ENCODE measurements at regions not wholly inside any gene's neighbourhood (a gene's known extent, or its start where the extent isn't known, plus 50 kb on each side); places are given as distances from the start of the nearest gene placed in this dataset.

GRCh38 chr2:39937621-39938020 is 158.6 kb upstream of the THUMPD2 start:
- CTCF ChIA-PET = no interaction called here
- POLR2A ChIA-PET = no interaction called here
- TF ChIP-seq L3MBTL2 (conservative IDR thresholded peaks at IDR 0.05) = no peak
- no peak for TF ChIP-seq LEF1 (IDR thresholded peaks at IDR 0.05; ENCODE audit: borderline replicate concordance)
- TF ChIP-seq ELF4 (IDR thresholded peaks at IDR 0.05) = no peak
- no peak for TF ChIP-seq SUZ12 (IDR thresholded peaks at IDR 0.05)
- no peak for TF ChIP-seq CTBP1 (IDR thresholded peaks at IDR 0.05; ENCODE audit: borderline replicate concordance)
- no peak for TF ChIP-seq FOXM1 (IDR thresholded peaks at IDR 0.05; ENCODE audit: borderline replicate concordance)
- TF ChIP-seq HDGF (IDR thresholded peaks at IDR 0.05; ENCODE audit: borderline replicate concordance) = no peak
- no peak for TF ChIP-seq FOXA1 (IDR thresholded peaks at IDR 0.05)
- no peak for TF ChIP-seq BHLHE40 (IDR thresholded peaks at IDR 0.05; ENCODE audit: borderline replicate concordance)
- no peak for TF ChIP-seq NFRKB (IDR thresholded peaks at IDR 0.05)
- no peak for DNase-seq (ENCODE audit: extremely low spot score)

GRCh38 chr2:39934851-39935250 is 155.8 kb upstream of the THUMPD2 start:
- ChIA-PET CTCF (no interaction called here), POLR2A (no interaction called here)
- TF ChIP-seq CTBP1 (IDR thresholded peaks at IDR 0.05; ENCODE audit: borderline replicate concordance) (no peak), FOXA1 (IDR thresholded peaks at IDR 0.05) (no peak), BHLHE40 (IDR thresholded peaks at IDR 0.05; ENCODE audit: borderline replicate concordance) (no peak), ELF4 (IDR thresholded peaks at IDR 0.05) (no peak), FOXK2 (IDR thresholded peaks at IDR 0.05) (no peak), SUZ12 (IDR thresholded peaks at IDR 0.05) (no peak), FOXM1 (IDR thresholded peaks at IDR 0.05; ENCODE audit: borderline replicate concordance) (no peak), NFRKB (IDR thresholded peaks at IDR 0.05) (no peak), LEF1 (IDR thresholded peaks at IDR 0.05; ENCODE audit: borderline replicate concordance) (no peak), ARNT (IDR thresholded peaks at IDR 0.05) (no peak), ZNF384 (IDR thresholded peaks at IDR 0.05) (no peak), HDGF (IDR thresholded peaks at IDR 0.05; ENCODE audit: borderline replicate concordance) (no peak), TARDBP (IDR thresholded peaks at IDR 0.05) (no peak), SP1 (IDR thresholded peaks at IDR 0.05) (no peak), L3MBTL2 (conservative IDR thresholded peaks at IDR 0.05) (no peak)
- TF ChIP-seq, protein P1, sequence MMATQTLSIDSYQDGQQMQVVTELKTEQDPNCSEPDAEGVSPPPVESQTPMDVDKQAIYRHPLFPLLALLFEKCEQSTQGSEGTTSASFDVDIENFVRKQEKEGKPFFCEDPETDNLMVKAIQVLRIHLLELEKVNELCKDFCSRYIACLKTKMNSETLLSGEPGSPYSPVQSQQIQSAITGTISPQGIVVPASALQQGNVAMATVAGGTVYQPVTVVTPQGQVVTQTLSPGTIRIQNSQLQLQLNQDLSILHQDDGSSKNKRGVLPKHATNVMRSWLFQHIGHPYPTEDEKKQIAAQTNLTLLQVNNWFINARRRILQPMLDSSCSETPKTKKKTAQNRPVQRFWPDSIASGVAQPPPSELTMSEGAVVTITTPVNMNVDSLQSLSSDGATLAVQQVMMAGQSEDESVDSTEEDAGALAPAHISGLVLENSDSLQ (IDR thresholded peaks at IDR 0.05) = no peak
- no peak for DNase-seq (ENCODE audit: extremely low spot score)

DNA sequence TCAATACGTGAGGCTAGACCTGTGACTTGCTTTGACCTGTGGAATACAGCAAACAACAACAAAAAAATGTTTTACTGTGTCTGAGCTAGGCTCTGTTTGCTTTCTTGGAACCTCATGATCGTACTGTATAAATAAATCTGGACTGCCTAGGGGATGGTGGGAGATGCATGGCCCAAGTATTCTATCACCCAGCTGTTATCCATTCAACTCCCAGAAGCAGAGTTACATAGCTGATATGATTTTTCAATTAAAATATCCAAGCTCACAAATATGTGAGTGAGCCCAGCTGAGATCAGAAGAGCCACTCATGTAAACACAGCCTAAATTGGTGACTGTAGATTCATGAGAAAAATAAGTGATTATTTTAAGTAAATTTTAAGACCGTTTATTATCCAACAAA is 154.1 kb upstream of the THUMPD2 start:
- CTCF ChIA-PET = no interaction called here
- POLR2A ChIA-PET = no interaction called here

GRCh38 chr2:39932198-39932597 is 153.1 kb upstream of the THUMPD2 start:
- no peak for DNase-seq (ENCODE audit: extremely low spot score)
- ChIA-PET POLR2A (no interaction called here), CTCF (no interaction called here)
- TF ChIP-seq SUZ12 (IDR thresholded peaks at IDR 0.05) (no peak), LEF1 (IDR thresholded peaks at IDR 0.05; ENCODE audit: borderline replicate concordance) (no peak), HDGF (IDR thresholded peaks at IDR 0.05; ENCODE audit: borderline replicate concordance) (no peak), ELF4 (IDR thresholded peaks at IDR 0.05) (no peak), FOXA1 (IDR thresholded peaks at IDR 0.05) (no peak), BHLHE40 (IDR thresholded peaks at IDR 0.05; ENCODE audit: borderline replicate concordance) (no peak), TARDBP (IDR thresholded peaks at IDR 0.05) (no peak), FOXM1 (IDR thresholded peaks at IDR 0.05; ENCODE audit: borderline replicate concordance) (no peak), ARNT (IDR thresholded peaks at IDR 0.05) (no peak), CTBP1 (IDR thresholded peaks at IDR 0.05; ENCODE audit: borderline replicate concordance) (no peak), L3MBTL2 (conservative IDR thresholded peaks at IDR 0.05) (no peak), NFRKB (IDR thresholded peaks at IDR 0.05) (no peak), ZNF384 (IDR thresholded peaks at IDR 0.05) (no peak), FOXK2 (IDR thresholded peaks at IDR 0.05) (no peak), SP1 (IDR thresholded peaks at IDR 0.05) (no peak)
- TF ChIP-seq, protein P1 (IDR thresholded peaks at IDR 0.05) = no peak

More for the DNA sequence above, 154.1 kb upstream of the THUMPD2 start:
- no peak for DNase-seq (ENCODE audit: extremely low spot score)
- TF ChIP-seq BHLHE40 (IDR thresholded peaks at IDR 0.05; ENCODE audit: borderline replicate concordance) (no peak), SP1 (IDR thresholded peaks at IDR 0.05) (no peak), HDGF (IDR thresholded peaks at IDR 0.05; ENCODE audit: borderline replicate concordance) (no peak), LEF1 (IDR thresholded peaks at IDR 0.05; ENCODE audit: borderline replicate concordance) (no peak), CTBP1 (IDR thresholded peaks at IDR 0.05; ENCODE audit: borderline replicate concordance) (no peak), FOXK2 (IDR thresholded peaks at IDR 0.05) (no peak)

DNA sequence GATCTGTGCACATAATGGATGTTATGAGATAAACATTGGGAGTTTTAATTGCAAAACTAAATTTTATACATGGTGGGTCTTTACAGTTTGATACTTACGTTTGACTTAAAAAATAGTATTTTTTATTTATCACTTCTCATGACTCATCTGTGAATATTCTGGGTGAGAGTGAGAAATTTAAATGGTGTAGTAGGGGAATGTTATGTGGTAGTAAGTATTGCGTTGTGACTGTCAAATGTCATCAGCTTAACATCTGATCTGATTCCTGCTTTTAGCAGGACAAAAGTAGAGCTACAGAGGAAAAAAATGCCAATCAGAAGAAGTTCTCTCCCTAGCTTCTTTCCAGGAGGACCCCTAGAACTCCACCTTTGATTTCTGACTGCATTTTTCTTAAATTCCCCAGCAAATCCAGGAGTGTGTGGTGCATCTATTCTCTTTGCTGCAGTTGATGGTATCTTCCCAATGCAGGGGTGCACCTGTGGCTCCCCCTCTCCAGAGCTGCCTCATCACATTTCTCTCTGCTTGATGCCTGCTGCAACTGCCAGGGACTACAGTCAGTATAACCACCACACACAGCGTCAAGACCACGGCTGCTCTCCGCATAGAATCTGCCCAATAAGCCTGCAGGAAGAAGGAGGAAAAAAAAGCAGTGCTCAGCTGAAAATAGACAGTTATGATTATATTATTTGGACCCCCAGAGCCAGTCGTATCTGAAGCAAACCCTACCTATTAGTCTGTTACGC is 151.3 kb upstream of the THUMPD2 start:
- TF ChIP-seq BHLHE40 (IDR thresholded peaks at IDR 0.05; ENCODE audit: borderline replicate concordance) = no peak
- TF ChIP-seq L3MBTL2 (conservative IDR thresholded peaks at IDR 0.05) = no peak
- TF ChIP-seq ARNT (IDR thresholded peaks at IDR 0.05) = no peak
- TF ChIP-seq ELF4 (IDR thresholded peaks at IDR 0.05) = no peak
- TF ChIP-seq CTBP1 (IDR thresholded peaks at IDR 0.05; ENCODE audit: borderline replicate concordance) = no peak
- CTCF ChIA-PET = no interaction called here
- POLR2A ChIA-PET = interaction anchor here (0.5 kb wide), 1 partner anchor 21 kb away, joined by 3 read pairs; no protein-coding TSS in a partner anchor

DNA sequence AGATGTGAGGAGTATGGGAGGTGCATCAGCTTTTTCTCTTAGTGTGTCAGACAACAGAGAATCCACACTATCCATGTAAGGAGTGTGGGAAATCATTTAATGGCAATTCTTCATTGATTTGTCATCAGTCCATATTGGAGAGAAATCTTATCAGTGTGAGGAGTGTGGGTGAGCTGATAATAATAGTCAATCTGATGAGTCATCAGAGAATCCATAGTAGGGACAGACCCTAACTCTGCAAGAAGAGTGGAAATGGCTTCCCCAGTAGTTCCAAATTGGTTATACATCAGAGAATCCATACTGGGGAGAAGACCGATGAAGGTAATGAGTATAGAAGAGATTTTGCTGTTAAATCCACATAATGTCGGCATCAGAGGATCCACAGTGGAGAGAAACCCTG is 150.5 kb upstream of the THUMPD2 start:
- POLR2A ChIA-PET = no interaction called here
- CTCF ChIA-PET = no interaction called here
- TF ChIP-seq BHLHE40 (IDR thresholded peaks at IDR 0.05; ENCODE audit: borderline replicate concordance) = no peak
- TF ChIP-seq FOXK2 (IDR thresholded peaks at IDR 0.05) = no peak
- no peak for TF ChIP-seq SP1 (IDR thresholded peaks at IDR 0.05)
- TF ChIP-seq, protein P1 (IDR thresholded peaks at IDR 0.05) = no peak
- TF ChIP-seq CTBP1 (IDR thresholded peaks at IDR 0.05; ENCODE audit: borderline replicate concordance) = no peak
- no peak for TF ChIP-seq ZNF384 (IDR thresholded peaks at IDR 0.05)
- no peak for TF ChIP-seq LEF1 (IDR thresholded peaks at IDR 0.05; ENCODE audit: borderline replicate concordance)
- TF ChIP-seq HDGF (IDR thresholded peaks at IDR 0.05; ENCODE audit: borderline replicate concordance) = no peak
- no peak for TF ChIP-seq ARNT (IDR thresholded peaks at IDR 0.05)
- no peak for TF ChIP-seq FOXM1 (IDR thresholded peaks at IDR 0.05; ENCODE audit: borderline replicate concordance)
- no peak for TF ChIP-seq SUZ12 (IDR thresholded peaks at IDR 0.05)
- no peak for TF ChIP-seq L3MBTL2 (conservative IDR thresholded peaks at IDR 0.05)
- TF ChIP-seq TARDBP (IDR thresholded peaks at IDR 0.05) = no peak
- no peak for DNase-seq (ENCODE audit: extremely low spot score)

More for the DNA sequence above, 151.3 kb upstream of the THUMPD2 start:
- DNase-seq (ENCODE audit: extremely low spot score) = no peak
